ENCODE measurements at regions not wholly inside any gene's neighbourhood (a gene's known extent, or its start where the extent isn't known, plus 50 kb on each side); places are given as distances from the start of the nearest gene placed in this dataset.

DNA sequence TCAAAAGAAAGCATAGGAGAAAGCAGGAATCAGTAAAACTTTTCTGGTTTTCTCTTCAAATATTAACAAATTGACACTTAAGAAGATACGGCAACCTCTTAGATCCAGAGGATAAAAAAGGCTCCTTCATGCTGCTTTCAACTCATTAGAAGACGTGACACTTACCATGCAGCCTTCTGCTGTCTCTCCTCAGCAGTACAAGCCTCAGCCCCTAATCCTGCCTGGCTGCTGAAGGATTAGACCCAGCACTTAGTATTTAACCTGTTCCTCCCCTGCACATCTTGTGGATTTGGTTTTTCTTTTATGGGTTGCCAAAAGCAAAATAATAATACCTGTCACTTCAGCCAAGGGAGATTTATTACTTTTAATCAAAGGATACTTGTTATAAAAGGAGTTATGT lies 108.4 kb downstream of the LYZL1 start:
- no peak for DNase-seq (ENCODE audit: low spot score)

DNA sequence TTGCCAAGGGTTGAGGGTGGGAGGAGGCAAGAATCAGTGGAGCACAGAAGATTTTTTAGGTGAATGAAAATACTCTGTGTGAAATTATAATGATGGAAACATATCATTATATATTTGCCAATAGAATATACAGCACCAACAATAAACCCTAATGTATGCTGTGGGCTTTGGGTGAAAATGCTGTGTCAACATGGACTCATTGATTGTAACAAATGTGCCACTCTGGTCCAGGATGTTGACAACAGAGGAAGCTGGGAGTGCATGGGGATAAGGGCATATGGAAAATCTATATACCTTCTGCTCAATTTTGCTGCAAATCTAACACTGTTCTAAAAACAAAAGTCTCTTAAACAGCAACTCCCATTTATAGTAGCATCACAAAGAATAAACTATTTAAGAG lies 114.3 kb downstream of the LYZL1 start:
- no peak for DNase-seq (ENCODE audit: low spot score)

GRCh38 chr10:29407280-29407858 lies 118.5 kb downstream of the LYZL1 start:
- no peak for DNase-seq (ENCODE audit: low spot score)

All from Ammon's horn (tissue), 1 donor.